ENCODE measurements at regions not wholly inside any gene's neighbourhood (a gene's known extent, or its start where the extent isn't known, plus 50 kb on each side); places are given as distances from the start of the nearest gene placed in this dataset.

DNA sequence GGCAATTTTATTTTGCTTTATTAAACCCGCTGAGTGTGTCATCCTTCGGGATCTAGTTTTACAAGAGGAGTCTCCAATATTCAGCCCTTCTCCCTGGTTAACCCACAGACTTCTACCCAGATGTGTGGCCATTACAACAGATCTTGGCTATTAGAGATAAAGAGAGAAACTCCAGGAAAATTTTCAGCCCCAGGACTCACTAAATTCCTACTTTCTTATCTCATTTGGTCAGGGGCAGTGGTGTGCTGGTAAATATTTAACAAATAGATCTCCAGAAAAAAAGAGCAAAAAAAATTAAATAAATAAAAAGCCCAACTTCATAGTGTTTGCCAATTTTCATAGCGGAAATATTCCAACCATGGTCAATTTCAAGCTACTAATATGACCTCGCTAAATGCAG, 168.4 kb downstream of the RND3 start:
- intact Hi-C loops (cut with micrococcal nuclease), result no loop called here

GRCh38 chr2:150312271-150312670, 175.2 kb downstream of the RND3 start:
- intact Hi-C loops (cut with micrococcal nuclease), result no loop called here

GRCh38 chr2:150309311-150310080, 178.0 kb downstream of the RND3 start:
- intact Hi-C loops (cut with micrococcal nuclease), result no loop called here

GRCh38 chr2:150307258-150307657, 180.2 kb downstream of the RND3 start:
- intact Hi-C loops (cut with micrococcal nuclease), result no loop called here

- intact Hi-C loops (cut with micrococcal nuclease), result no loop called here
Measured at GRCh38 chr2:150303281-150303680, 184.2 kb downstream of the RND3 start.

DNA sequence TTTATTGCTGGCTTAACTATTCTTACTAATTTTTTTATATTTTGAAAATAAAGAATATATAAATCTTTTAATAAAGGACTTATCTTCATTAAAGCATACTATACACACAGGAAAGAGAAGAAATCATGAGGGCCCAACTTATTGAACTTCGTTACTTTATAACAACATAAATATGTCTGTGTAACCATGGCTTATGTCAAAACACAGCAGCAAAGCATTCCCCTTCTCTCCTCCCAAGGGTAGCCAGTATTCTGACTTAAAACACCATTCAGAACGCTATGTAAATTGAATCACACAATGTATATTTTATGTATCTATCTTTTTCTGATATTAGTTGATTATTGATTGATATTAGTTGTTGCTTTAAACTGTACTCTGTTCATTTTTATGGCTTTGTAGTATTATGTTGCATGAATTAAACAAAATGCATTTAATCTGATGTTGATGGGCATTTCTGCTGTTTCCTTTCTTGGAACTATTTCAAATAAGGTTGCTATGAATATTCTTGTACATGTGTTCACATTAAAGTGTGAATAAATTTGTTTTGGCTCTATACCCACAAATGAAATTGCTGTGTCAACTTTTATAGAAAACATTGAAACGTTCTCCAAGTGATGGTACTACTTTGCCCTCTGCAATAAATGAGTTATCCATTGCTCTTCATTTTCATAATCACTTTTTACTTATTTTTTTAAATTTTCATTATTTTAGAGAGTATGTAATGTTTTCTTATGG, 188.7 kb downstream of the RND3 start:
- intact Hi-C loops (cut with micrococcal nuclease), result no loop called here

DNA sequence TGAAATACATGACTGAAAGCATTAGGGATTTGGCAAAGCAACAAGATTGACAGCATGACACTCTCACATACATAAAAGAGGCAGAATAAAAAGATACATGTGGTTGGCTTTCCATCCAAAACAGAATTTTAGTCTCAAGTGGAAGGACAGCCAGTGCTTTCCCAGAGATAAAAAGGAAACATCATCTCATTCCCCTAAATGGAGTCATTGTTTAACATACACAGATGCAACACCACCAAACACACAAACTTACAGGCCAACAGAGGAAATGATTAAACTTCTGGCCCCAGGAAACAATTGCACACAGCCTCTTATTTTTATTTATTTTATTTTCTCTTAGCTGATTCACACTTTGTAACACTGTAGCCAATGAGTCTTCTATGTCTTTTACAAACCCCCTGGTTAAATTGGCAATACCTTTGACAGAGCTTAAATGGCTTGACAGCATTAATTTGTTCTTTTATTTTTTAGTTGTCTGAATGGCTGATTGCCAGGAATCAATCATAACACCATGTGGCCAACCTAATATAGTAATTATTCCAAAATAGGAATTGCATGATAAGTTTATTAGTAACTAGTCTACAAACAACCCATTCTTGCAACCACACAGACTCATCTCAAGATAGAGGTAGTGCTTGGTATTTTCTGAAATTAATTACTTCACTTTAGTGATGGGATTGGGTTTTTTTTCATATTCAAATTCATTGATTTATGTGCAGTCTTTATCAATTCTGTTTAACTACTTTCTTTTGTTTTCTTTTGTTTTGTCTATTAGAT, 190.5 kb downstream of the RND3 start:
- intact Hi-C loops (cut with micrococcal nuclease), result no loop called here

DNA sequence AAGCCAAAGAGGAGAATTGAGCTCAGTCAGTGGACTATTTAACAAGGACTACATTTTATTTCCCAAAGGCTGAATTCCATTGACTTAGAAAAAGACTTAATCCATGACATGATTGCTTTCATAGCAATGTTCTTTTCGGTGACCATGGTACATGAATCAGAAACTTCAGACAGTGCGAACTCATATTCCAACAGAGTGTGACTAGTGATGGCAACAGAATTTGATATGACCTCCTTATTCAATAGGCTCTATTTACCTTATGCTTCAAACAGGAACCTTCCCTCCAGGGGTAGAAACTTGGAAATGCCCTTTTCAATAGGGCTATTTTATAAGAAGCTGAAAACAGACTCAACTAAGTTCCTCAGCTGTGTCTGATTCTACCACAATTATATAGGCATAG, 191.9 kb downstream of the RND3 start:
- intact Hi-C loops (cut with micrococcal nuclease), result no loop called here

DNA sequence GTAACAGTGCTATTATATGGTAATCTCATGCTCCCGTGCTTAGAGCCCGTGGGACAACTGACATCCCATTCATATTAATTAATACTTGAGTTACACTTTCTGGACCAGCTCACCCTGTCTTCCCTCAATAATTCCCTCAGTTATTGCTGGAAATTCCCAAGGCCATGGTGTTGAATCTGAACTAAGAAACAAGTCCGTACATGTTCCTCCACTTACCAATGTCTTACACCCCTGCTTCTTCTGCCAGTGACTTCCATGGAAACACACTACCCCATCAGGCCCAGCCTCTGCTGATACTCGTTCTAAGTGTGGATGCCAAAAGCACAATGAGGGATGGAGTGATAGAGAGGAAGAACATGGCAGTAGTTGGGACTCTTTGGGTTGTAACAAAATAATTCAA, 193.7 kb downstream of the RND3 start:
- intact Hi-C loops (cut with micrococcal nuclease), result no loop called here

DNA sequence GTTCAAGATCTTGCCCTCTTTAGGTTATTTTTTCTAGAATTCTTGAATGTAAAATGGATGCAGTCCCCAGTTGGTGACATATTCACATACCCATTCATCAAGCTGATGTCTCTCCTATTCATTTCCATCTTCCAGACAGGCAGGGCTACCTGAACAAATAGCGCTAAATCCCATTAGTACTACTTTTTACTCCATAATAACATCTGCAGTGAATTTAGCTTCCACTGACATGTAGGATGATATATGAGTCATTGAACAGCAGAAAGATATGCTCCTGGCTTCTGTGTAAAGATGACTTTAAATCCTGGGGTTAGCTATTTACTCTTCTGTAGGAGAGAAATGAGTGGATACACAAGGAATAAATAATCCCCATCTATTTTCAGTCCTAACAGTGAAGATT, 194.7 kb downstream of the RND3 start:
- intact Hi-C loops (cut with micrococcal nuclease), result no loop called here

- intact Hi-C loops (cut with micrococcal nuclease), result no loop called here
Measured at GRCh38 chr2:150292192-150292591, 195.3 kb downstream of the RND3 start.

DNA sequence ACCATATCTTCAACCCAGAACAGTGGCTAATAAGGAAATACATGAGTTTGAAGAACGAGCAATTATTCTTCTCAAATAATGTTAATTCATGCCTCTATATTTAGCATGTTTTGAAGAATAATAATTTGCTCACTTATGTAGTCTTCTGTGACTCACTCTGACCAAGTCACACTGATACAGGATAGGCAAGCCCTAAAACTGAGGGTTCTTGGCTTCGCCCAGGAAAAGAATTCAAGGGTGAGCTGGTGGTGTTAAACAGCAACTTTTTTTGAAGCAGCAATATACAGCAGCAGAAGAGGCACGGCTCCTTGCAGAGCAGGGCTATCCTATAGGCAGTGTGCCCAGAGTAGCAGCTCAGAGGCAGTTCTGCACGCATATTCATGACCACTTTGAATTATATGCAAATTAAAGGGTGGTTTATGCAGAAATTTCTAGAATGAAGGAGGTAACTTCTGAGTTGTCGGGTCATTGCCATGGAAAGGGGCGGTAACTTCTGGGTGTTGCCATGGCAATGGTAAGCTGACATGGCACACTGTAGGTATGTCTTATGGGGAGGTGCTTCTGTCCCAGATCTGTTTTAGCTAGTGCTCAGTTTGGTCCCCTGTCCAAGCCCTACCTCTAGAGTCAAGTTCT, 200.6 kb downstream of the RND3 start:
- intact Hi-C loops (cut with micrococcal nuclease), result no loop called here

GRCh38 chr2:150284116-150284515, 203.4 kb downstream of the RND3 start:
- intact Hi-C loops (cut with micrococcal nuclease), result no loop called here

DNA sequence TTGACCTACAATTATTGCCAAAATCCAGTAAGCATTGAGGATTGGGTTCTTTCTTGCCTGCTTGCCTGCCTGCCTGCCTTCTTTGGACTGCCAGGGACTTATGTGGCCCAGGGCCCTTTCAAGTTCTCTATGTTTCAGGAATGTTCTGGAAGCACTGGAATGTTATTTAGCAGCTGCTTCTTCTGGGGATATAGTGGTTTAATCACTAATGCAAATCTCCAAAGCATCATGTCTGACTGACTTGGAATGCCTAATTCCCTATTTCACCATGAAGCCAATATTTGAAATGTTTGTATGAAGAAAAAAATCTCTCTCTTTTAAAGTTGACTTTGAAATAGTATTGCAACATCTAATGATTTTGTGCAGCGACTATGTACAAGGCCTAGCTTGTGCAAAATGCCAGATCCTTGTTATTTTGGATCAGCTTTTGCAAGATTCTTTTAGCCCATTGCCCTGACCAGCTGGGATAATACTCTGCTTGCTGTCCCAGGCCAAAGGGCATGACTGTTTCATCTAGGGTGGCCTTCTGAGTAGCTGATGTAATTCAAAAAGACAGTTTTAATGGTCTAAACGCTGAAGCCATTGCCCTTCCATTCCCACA, 204.6 kb downstream of the RND3 start:
- intact Hi-C loops (cut with micrococcal nuclease), result no loop called here

GRCh38 chr2:150282357-150282756, 205.1 kb downstream of the RND3 start:
- intact Hi-C loops (cut with micrococcal nuclease), result no loop called here

DNA sequence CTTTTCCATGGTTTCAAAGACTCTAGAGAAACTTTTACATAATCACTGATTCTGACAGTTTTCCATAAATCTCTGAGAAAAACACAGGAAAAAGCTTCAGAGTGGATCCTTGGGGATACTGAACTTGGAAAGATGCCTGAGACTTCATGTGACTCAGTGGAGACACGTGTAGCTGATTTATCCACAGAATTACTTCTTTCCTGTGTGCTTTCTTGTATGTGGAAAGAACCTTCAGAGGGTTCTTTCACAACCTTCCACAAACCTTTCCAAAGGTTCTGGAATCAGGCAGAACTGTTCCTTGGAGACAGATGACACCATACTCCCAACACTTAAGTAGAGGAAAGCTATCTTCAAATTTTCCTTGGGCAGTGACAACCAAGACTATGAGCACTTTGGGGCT, 207.2 kb downstream of the RND3 start:
- intact Hi-C loops (cut with micrococcal nuclease), result no loop called here

GRCh38 chr2:150279686-150280085, 207.8 kb downstream of the RND3 start:
- intact Hi-C loops (cut with micrococcal nuclease), result no loop called here

DNA sequence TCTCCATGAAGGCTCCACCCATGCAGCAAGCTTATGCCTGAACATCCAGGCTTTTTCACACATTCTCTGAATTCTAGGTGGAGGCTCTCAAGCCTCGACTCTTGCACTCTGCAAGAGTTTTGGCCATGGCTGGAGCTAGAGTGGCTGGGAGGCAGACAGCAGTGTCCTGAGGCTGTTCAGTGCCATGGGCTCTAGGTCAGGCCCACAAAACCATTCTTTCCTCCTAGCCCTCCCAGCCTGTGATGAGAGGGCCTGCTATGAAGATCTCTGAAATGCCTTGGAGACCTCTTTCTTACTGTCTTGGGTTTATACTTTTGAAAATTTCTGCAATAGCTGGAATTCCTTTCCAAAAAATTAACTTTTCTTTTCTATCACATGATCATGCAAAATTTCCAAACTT, 210.7 kb downstream of the RND3 start:
- intact Hi-C loops (cut with micrococcal nuclease), result no loop called here

GRCh38 chr2:150274108-150274507, 213.4 kb downstream of the RND3 start:
- intact Hi-C loops (cut with micrococcal nuclease), result no loop called here

GRCh38 chr2:150271952-150272802, 215.3 kb downstream of the RND3 start:
- intact Hi-C loops (cut with micrococcal nuclease), result no loop called here

All from T-helper 1 cell treated with Interleukin-12 subunit alpha and Interleukin-12 subunit beta and Interleukin-4 antibody, amounts not matched to agents 30 ng/mL and 1 ng/mL, for 36 hours (primary cell).